EL (cell line): ENCODE measurements at regions not wholly inside any gene's neighbourhood (a gene's known extent, or its start where the extent isn't known, plus 50 kb on each side); places are given as distances from the start of the nearest gene placed in this dataset.
"Not testable (repeated sequence)": the region's sequence is repeated elsewhere in the genome, so short reads cannot be mapped to it uniquely, and the experiment has no call there.

Source experiments
- DNase-seq: peaks from one replicate; pipeline ENCODE4 v3.0.0-alpha.2; 2016

DNA sequence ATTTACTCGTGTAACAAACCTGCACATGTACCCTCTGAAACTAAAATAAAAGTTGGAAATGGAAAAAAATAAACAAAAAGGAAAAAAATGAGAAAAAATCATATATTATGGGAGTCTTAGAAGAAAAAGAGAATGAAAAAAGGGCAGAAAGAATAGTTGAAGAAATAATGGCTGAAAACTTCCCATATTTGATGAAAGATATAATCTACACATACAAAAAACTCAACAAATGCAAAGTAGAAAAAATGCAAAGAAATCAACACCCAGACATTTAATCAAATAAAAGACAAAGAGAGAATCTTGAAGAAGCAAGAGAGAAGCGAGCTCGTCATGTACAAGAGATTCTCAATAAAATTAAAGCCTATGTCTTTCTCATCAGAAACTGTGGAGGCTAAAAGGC is 73.8 kb downstream of the SLC25A46 start:
- no peak for DNase-seq

DNA sequence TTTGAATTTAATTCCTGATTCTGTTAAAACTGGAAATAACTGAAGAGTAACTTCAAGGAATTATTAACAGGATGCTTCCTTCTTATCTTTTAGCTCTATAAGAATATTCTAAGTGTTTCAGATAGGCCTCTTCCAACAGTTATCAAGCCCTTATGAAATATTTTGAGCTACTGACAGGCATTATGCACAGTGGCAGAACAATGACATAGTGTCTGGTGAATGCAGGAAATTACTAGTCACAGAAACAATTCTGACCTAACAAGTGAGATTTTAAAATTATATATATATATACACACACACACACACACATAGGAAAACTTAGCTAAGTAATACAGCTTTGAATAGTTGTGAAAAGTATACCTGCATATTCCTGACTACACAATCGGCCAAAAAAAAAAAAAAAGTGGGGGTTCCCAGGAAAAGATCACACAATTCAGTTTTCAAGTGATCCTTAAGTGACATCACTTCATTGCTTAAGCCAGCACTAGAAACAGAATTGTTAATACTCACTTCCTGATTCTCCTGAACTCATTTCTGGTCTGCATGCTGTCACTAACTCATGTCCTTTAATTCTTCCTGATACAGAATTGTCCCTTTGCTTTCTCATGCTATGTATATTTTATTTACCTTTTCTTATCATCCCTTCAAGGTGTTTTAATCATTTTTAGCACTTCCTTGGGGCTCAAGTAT is 77.3 kb downstream of the SLC25A46 start:
- peak; percentile 15 for DNase-seq

DNA sequence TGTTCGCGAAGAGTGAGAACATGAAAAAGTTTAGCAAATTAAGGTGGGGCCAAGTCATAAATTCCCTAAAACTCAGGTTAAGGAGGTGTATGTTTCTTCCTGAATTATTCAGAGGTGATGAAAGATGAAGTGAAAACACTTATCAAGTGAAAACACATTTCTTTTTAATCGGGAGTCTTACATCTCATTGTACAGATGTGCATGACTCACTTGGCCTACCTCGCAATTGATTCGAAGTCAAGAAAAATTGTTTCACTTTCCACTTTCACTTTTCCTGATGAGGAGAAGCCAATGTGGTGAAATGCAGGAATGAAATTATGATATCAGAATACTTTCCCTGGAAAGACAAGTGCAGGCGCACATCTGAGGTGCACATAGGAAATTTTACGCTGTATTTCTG is 78.7 kb downstream of the SLC25A46 start:
- DNase-seq, result peak; percentile 4

DNA sequence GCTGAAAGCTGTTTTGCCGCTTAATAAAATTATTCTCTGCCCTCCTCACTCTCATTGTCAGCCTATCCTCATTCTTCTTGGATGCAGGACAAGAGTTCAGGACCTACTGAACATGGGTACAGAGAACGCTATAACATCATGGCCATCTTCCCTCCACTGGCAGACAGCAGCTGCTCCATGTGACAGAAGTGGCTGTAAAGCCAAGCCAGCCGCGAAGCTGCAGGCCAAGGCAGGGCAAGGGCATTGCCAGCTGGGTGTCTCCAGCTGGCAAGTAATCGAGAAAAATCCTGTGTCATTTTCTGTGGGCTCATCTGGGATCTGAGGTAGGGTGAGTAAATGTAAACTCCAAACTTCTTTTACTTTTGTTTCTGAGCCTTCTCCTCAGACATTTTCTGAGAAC is 84.8 kb downstream of the SLC25A46 start:
- no peak for DNase-seq

DNA sequence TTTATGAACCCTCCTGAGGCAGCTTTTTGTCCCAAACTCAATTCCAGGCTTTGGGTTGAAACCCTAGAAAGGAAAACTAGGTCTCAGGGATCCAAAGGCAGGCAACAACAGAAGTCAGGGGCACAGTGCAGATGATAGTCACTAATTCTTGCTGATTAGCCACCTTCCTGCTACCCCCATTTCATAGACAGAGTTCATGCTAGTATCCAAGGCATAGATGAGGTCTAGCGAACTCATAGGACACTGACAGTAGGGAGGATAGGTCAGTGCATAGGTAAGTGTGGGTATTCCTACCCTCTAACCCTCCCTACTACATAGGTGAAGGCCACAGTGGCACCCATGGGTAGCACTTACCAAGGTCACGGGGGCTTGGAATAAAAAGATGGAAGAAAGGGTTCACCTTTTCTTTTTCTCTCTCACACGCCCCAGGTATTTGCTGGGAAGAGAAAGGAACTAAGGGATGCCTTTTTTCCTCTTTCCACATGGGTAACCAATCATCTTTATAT is 86.2 kb downstream of the SLC25A46 start:
- no peak for DNase-seq

DNA sequence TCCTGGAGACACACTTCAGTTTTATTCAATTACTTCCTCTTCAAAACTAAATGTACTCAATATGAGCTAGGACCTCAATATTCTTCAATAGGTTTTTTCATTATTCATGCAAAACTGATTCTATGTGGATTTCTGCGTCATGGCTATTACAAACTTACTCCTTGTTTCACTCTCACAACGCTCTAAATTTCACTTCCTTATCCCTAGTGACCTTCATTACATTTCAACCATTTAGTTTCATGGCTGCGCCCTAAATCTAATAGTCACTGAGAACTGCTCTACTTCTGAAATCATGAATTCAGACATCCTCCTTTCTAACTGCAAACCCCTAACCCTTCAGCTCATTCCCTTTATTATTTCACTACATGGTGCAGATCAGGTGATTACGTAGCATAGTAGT is 93.9 kb downstream of the SLC25A46 start:
- no peak for DNase-seq

DNA sequence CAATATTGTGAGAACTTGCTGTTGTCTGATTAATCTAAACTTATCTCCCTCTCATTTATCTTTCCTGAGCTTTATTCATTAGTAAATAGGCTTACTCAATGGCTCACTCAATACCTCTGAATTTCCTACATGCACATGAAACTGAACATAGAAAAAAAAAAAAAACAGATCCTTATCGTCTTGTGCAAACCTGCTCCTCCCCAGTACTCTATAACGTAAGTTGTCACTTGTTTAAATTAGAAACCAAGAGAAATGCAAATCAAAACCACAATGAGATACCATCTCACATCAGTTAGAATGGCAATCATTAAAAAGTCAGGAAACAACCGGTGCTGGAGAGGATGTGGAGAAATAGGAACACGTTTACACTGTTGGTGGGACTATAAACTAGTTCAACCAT is 96.1 kb downstream of the SLC25A46 start:
- DNase-seq, result not testable (repeated sequence)

DNA sequence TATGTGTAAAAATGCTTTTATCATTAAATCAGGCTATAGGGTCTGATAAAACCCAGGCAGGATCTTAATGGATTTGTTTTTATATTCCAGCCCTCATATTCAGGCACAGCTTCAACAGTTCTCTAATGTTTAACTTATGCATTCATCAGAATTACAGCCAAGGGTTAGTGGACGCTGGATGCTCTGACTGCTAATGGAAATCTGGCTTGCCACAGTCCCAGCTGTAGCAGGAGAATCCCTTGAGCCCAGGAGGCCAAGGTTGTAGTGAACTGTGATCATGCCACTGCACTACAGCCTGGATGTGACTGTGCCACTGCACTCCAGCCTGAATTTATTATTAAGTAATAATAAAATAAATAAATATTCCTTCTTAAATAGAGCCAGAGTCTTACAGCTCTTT is 98.0 kb downstream of the SLC25A46 start:
- no peak for DNase-seq

DNA sequence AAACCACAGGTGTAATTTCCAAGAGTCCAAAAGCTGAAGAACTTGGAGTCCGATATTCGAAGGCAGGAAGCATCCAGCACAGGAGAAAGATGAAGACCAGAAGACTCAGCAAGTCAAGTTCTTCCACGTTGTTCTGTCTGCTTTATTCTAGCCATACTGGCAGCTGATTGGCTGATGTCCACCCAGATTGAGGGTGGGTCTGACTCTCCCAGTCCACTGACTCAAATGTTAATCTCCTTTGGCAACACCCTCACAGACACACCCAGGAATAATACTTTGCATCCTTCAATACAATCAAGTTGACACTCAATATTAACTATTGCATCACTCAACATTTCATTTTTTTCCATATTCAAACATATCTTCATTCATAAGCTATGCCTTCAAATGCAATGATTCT is 99.5 kb downstream of the SLC25A46 start:
- DNase-seq, result not testable (repeated sequence)

DNA sequence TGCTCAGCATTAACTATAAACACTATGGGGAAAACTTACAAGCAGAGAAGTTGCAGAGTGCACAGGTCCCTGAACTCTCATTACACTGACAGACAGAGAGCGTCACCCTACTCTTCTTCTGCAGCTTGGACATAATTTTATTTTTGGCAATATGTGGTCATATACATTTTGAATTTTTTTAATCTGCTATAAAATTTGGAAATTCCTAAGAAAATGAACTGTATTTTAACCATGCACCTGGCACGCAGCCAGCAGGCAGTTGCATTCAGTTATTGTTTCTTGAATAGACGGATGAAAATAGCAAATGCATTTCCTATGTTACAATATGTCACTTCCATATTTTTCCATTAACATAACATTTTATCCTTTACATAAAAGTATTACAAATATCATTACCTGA is 100.2 kb downstream of the SLC25A46 start:
- DNase-seq, result no peak

DNA sequence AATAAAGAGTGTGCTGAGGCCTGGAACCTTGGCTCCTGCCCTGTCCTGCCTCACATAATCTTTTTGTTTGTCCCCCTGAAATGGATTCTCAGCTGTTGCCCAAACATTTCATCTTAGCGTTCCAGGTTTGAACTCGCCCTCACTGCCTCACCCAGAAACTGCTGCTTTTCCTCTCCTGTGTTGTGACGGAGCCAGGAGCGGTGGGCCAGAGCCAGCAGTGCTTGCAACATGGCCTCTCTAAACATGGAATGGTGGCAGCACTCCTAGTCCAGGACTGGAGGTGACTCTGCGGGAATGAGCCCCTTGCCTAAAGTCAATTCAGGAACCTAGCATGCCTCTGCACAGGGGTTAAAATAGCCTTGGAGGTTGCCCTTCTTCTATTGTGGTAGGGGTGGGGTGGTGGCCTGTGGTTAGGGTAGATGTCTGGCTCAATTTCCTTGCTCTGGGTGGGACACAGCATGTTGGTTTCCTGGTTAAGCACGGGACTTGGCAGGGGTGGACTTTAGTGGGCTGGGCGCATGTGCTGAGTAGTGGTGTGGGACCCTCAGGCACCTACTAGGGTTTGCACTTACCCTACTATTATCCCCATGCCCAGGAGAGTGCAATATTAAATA is 101.6 kb downstream of the SLC25A46 start:
- DNase-seq, result no peak

DNA sequence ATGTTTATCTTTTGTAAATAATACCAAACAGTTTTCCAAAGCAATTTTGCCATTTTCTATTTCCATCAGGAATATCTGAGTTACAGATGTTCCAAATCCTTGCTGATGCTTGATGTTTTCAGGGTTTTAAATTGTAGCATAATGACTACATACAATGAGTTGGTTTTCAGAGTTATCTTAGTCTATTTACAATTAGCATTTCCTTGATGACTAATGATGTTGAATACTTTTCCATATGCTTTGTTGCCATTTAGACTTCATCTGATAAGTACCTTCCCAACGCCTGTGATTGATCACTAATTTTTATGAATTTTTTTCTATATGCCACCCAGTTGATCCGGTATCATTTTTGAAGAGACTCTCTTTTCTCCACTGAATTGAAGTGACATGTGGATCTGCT is 102.3 kb downstream of the SLC25A46 start:
- no peak for DNase-seq

DNA sequence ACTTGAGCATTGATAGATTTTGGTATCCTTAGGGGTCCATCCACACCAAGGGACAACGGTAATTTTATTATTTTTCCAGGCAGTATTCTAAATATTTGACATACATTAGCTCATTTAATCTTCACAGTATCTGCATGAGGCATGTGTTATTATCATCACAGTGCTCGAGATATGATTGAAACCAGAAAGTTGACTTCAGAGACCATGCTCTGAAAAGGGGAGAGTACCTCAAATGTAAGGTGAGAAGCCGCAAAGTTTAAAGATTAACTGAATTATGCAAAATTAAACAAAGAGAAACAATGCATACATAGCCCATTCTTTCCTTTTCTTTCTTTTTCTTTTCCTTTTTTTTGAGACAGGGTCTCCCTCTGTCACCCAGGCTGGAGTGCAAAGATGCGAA is 104.1 kb downstream of the SLC25A46 start:
- DNase-seq, result no peak

DNA sequence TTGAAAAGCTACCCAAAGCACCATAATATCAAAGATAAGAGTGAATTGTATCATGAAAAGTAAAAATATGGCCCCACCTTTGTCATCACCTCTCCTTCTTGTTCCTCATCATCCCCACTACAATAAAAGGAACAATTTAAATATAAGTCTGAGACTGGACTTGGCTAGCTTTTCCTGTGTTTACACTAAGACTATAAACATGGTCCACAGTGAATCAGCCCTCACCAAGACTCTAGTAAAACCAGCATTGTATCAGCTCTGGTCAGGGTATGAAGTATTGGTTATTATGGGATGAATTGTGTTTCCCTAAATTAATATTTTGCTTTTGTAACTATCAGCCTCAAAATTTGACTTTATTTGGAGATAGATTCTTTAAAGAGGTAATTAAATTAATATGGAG is 105.4 kb downstream of the SLC25A46 start:
- DNase-seq, result no peak

DNA sequence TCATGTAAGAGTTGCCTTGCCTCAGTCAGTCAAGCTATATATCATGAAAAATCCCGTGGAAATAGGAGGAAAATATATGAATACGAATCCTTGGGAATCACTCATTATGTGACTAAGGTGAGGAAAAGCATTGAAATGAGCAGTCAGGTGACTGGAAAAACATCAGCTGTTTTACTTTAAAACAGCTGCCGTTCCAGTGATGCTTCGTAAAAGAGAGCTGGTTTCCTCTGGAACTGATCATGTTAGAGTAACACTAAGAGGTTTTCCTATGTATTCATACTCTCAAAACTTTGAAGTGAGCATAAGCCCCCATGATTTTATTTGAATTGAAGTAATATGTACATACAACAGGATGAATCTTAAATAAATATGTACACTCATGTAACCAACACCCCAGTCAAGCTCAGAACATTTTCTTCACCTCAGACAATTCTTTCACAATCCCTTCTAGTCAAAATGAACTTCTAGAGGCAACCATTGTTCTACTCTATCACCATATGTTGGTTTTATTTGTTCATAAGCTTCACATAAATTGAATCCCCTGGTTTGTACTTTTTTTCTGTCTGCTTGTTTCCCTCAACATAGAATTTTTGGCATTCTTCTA is 107.7 kb downstream of the SLC25A46 start:
- DNase-seq, result no peak

DNA sequence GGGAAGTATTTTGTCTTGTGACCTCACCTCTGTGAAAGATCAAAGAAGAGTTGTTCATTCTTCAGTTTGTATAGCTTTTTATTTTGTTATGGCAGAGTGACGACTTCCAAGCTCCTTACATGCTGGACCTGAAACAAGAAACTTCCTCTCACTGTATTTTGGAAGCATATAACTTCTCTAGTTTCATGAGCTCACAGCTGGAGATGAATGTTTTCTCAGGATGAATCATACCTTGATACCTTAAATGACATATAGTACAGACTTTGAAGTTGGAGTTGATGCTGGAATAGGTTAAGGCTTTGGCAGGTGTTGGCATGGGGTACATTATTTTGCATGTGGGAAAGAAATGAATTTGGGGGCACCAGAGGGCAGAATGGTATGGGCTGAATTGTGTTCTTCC is 112.5 kb downstream of the SLC25A46 start:
- DNase-seq, result no peak

DNA sequence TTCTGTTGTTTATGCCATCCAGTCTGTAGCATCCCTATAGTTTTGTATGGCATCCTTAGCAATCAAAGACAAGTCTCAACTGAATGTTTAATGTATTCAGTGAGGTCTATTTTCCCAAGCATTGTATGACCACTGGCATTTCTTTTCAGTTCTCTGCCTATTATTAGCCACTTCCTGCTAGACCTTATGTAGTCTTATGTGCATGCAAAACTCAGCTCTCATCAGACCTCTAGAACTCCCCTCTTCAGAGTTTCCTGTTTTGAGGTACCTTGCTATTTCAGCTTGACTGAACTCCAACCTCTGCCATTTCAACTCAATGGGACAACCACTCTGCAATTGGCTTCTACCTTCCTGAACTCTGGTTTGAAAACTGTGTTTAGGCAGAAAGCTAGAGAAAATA is 113.2 kb downstream of the SLC25A46 start:
- DNase-seq, result no peak

DNA sequence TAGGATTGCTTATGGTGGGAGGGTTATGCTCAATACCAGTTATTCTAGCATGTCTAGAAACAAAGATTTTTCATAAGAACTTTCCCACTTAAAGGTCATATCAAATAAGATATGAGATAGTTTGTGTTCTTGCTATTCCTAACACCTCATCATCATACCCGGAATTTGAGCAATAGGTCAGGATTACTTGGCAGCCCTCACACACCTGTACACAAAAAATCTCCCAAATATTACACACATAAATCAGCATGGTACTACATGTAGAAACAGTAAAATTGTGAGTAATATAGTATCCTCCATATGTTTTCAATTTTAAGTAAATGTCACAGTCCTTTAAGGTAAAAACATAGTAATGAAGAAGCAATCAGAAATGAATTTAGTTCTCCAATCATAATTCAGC is 113.7 kb downstream of the SLC25A46 start:
- no peak for DNase-seq

DNA sequence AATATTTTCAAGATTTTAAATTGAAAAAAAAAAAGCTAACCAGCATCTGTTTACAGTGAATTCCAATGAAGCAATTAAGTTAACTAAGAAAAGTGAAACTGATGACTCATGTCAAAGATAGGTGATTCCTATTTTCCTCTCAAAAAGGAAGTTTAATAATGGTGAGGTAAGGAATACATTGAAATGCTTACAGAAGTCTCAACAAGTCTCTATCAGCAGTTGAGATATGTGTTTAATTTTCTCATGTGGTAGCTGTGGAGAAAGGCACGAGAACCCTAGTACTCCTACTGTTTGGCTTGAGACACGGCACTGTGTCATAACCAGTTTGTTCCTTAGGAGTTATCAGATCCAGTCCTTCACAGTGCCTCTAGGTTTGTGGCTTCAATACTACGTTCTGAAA is 114.5 kb downstream of the SLC25A46 start:
- DNase-seq, result peak; percentile 36

DNA sequence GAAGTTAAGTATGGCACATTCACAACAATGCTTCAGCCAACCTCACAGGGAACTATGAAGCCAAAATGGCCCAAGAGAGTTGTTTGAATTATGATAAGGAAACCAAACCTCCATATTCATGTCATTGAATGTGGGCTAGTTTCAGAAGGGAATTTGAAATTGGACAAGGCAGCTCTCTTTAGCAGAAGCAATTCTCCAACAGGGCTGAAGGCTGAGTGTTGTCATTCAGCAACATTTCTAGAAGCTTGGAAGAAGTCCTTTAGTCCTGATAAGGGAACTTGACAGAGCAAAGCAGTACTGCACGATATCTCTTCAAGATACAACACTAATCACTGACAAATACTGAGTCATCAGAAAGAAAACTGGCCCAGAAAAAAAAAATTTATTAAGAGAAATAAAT is 115.4 kb downstream of the SLC25A46 start:
- DNase-seq, result no peak

DNA sequence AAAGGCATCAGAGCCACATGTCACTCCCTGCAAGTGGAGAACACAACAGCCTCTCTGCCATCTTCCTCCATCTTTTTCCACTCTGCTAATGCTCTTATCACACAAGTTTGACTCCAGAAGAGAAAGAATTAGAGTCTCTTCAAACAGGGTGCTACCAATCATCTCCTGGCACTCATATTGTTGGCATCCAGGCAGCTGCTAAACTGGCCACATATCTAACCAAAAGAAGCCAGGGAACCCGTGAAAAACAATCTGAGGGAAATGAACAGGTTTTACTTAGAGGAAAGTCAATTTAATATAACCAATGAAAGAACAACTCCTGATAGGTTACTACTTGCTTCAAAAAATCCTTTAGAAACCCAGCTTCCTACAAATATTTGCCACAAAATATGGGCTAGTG is 117.2 kb downstream of the SLC25A46 start:
- no peak for DNase-seq

DNA sequence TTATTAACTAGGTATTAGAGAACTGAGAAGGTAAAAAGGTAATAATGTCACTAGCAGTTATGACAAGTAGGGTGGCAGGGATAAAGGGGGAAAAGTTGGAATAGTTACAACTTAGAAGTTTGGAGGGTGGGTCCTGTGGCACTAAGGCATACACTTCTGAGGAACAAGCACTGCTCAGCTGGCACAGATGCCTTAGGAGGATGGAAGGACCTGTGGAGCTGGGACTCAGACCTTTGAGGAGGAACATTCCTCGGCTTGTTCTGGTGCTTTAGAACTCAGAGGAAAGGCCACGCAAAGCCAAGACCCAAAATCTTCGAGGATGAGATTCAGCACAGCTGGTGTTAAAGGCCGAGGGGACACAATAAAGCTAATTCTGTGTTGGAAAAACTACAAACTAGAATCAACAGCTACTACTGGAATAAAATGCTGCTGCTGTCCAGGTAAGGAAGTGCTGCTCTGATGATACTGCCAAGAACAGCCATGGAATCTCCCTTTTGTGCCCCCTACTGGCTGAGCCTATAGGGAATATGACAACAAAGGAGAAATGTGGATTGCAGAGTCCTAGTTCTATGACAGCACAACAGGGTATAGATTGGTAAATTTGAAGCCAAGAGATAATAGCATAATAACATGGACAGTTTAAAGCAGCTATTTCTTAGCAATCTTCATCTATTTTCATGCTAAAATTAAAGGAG is 126.7 kb downstream of the SLC25A46 start:
- DNase-seq, result peak; percentile 28

DNA sequence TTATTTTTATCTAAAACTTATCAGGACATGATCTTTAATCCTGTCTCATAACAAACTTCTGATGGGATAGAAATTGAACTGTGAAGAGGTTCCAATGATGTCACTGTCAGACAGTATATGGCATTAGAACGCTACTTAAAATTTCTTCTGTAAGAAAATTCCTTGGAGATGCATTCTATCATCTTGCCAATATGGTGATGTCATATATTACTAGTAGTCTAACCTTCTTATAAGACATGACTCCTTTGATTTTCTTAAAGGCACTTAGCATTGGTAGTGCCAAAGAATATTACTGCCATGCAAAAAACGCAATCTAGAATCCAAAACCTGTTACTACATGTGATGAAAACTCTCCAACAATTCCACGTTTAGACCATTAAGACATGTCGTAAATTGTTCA is 131.1 kb downstream of the SLC25A46 start:
- DNase-seq, result no peak

DNA sequence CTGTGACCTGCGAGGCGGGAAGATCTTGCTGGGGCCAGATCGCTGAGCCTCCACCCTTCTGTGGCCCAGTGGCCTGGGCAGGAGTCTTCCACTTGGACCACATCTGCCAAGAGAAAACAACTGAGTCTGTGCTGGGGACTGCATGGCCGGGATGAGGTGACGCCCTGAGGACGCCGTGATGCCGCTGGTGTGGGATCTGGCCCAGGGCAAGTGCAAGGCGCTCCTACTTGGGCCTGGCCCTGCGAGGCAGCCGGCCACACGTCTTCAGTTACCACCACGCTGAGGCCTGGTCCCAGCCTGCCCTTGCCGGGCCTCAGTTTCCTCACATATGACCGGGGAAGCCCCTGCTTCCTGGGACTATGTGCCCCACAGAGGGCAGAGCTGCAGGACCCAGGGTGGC is 133.4 kb downstream of the SLC25A46 start:
- no peak for DNase-seq
